GM12891 (cell line): ENCODE measurements at regions not wholly inside any gene's neighbourhood (a gene's known extent, or its start where the extent isn't known, plus 50 kb on each side); places are given as distances from the start of the nearest gene placed in this dataset.

ENCODE experiments used
- PAX5 ChIP-seq: IDR thresholded peaks from 2 replicates; pipeline ENCODE4 v1.6.1; 2011; ENCODE audit warnings: low read length, moderate library complexity, mild to moderate bottlenecking; ENCODE audit not compliant: insufficient read depth, severe bottlenecking
- POLR2A ChIP-seq: IDR thresholded peaks from 2 replicates; pipeline ENCODE4 v1.6.1; 2011; ENCODE audit warnings: low read depth, low read length, control low read depth
- POLR2AphosphoS5 ChIP-seq: IDR thresholded peaks from 2 replicates; pipeline ENCODE4 v1.6.1; 2011; ENCODE audit warnings: low read depth, low read length, control low read depth

DNA sequence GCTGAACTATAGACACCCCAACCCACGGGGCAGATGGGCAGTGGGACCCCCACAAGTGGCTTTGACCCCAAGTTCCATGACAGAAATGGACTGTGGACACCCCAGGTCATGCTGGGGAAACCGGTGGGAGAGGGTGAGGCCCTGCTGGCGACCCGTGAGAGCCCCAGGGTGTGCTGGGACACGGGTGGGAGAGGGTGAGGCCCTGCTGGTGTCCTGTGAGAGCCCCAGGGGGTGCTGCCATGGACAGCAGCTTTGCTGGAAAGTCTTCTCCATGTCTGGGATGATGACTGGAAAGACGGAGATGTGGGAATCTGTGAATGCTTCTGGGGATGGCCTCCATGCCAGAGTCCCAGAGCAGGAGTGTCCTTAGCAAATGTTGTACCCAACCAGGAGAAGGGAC lies 148.4 kb downstream of the URI1 start:
- no peak for TF ChIP-seq POLR2AphosphoS5
- no peak for TF ChIP-seq PAX5
- no peak for TF ChIP-seq POLR2A
